Lung (tissue), 11 donors: ENCODE measurements at regions not wholly inside any gene's neighbourhood (a gene's known extent, or its start where the extent isn't known, plus 50 kb on each side); places are given as distances from the start of the nearest gene placed in this dataset.

Source experiments
- ATAC-seq: fragments of 200-7000 bp; cut with Tn5 transposase; one replicate; pipeline ENCODE4 v1.9.1; 2020; ENCODE audit warnings: moderate number of reproducible peaks; ENCODE audit not compliant: insufficient read depth, low FRiP score
- DNase-seq, 3 donors: peaks; one replicate each; pipeline ENCODE4 v3.0.0-alpha.2; 2013 to 2017
- H3K27ac ChIP-seq, 2 donors: one replicate each; pipeline ENCODE4 v1.5.1; 2013; ENCODE audit warnings: mild to moderate bottlenecking in 2 of 2, moderate library complexity in 2 of 2, control low read depth in 1 of 2, inconsistent platforms in 1 of 2, low read depth in 1 of 2, low read length in 1 of 2
- H3K27me3 ChIP-seq, 3 donors: one replicate each; pipeline ENCODE4 v1.5.1; 2013; ENCODE audit warnings: low read length in 2 of 3; ENCODE audit not compliant: control insufficient read depth in 3 of 3, insufficient read depth in 3 of 3
- H3K36me3 ChIP-seq, 4 donors: one replicate each; pipeline ENCODE4 v1.5.1; 2013; ENCODE audit warnings: low read length in 4 of 4, mild to moderate bottlenecking in 1 of 4, moderate library complexity in 1 of 4; ENCODE audit not compliant: control insufficient read depth in 4 of 4, insufficient read depth in 4 of 4
- H3K4me1 ChIP-seq, 5 donors: one replicate each; pipeline ENCODE4 v1.5.1; 2013; ENCODE audit warnings: low read length in 5 of 5, mild to moderate bottlenecking in 2 of 5, moderate library complexity in 1 of 5; ENCODE audit not compliant: control insufficient read depth in 5 of 5, insufficient read depth in 5 of 5
- H3K4me3 ChIP-seq: one replicate; pipeline ENCODE4 v1.5.1; 2013; ENCODE audit warnings: mild to moderate bottlenecking, control low read depth, moderate library complexity
- H3K9ac ChIP-seq, 2 donors: one replicate each; pipeline ENCODE4 v1.5.1; 2013; ENCODE audit warnings: low read length in 2 of 2, control low read depth in 1 of 2; ENCODE audit not compliant: insufficient read depth in 1 of 2
- H3K9me3 ChIP-seq, 4 donors: one replicate each; pipeline ENCODE4 v1.5.1; 2013; ENCODE audit warnings: low read length in 3 of 4, mild to moderate bottlenecking in 1 of 4, moderate library complexity in 1 of 4; ENCODE audit not compliant: control insufficient read depth in 4 of 4, insufficient read depth in 3 of 4
- CTCF ChIP-seq: IDR thresholded peaks from 2 replicates; pipeline ENCODE4 v1.5.1; 2012; ENCODE audit warnings: mild to moderate bottlenecking; ENCODE audit errors: control extremely low read depth, extremely low read depth
- WGBS, 2 donors: extraction: QIAGEN DNeasy Blood & Tissue Kit; methylation state at CpG; one replicate each; pipeline ENCODE4 v1.1.7; 2013; 5-methylcytosine and 5-hydroxymethylcytosine counted together
- donor health status: control.
- donor health status: control.
- donor health status: Bipolar disorder and iron deficiency.
- donor health status: healthy.
- donor health status: DM: yes; HTN: yes; CAD: no.

- H3K36me3 ChIP-seq: no peaks in the 10 kb centered on the region
- TF ChIP-seq CTCF: no peak
- H3K27me3 ChIP-seq: peaks cover 0 to 5% (median 0%) of the 10 kb centered on the region in 3 donors
- no peak overlapping the region for H3K27ac ChIP-seq
- no peak overlapping the region for H3K4me3 ChIP-seq
- peaks cover 0 to 2% (median 0%) of the 10 kb centered on the region in 4 donors for H3K9me3 ChIP-seq
- no peak for ATAC-seq
- no peak overlapping the region for H3K9ac ChIP-seq
- WGBS, 2 donors: 66% methylated on average over 4 of the region's 4 CpGs
- no peak for DNase-seq
- H3K4me1 ChIP-seq: no peaks in the 10 kb centered on the region
Observed at GRCh38 chr7:28309704-28310459, 102.4 kb upstream of the CREB5 start.

GRCh38 chr7:28310460-28310848 is 101.9 kb upstream of the CREB5 start:
- ATAC-seq (no peak), DNase-seq (no peak)
- TF ChIP-seq CTCF: no peak
- Histone ChIP-seq H3K27me3 (peaks cover 0 to 5% (median 0%) of the 10 kb centered on the region in 3 donors), H3K9ac (no peak overlapping the region), H3K9me3 (peaks cover 0 to 2% (median 0%) of the 10 kb centered on the region in 4 donors), H3K4me3 (no peak overlapping the region), H3K36me3 (no peaks in the 10 kb centered on the region), H3K27ac (no peak overlapping the region), H3K4me1 (peaks cover 0 to 3% (median 0%) of the 10 kb centered on the region in 5 donors)
- WGBS, 2 donors: 84 to 89% methylated on average over 6 of the region's 6 CpGs

- H3K27me3 ChIP-seq: no peaks in the 10 kb centered on the region
- H3K36me3 ChIP-seq: no peaks in the 10 kb centered on the region
- H3K4me1 ChIP-seq: peaks cover 0 to 6% (median 0%) of the 10 kb centered on the region in 5 donors
- WGBS, 2 donors: 85 to 88% methylated on average over 12 of the region's 12 CpGs
- no peak for DNase-seq
- peaks cover 0 to 2% (median 0%) of the 10 kb centered on the region in 4 donors for H3K9me3 ChIP-seq
- ATAC-seq: no peak
- H3K9ac ChIP-seq: no peak overlapping the region
- TF ChIP-seq CTCF: no peak
- no peak overlapping the region for H3K4me3 ChIP-seq
- no peak overlapping the region for H3K27ac ChIP-seq
Observed at GRCh38 chr7:28311670-28312069, 100.6 kb upstream of the CREB5 start.
